Activated CD8-positive, alpha-beta memory T cell treated with anti-CD3 and anti-CD28 coated beads, Interleukin-2, amount 50 U/mL, for 1 hour (primary cell): ENCODE measurements at regions not wholly inside any gene's neighbourhood (a gene's known extent, or its start where the extent isn't known, plus 50 kb on each side); places are given as distances from the start of the nearest gene placed in this dataset.
"Not testable (repeated sequence)": the region's sequence is repeated elsewhere in the genome, so short reads cannot be mapped to it uniquely, and the experiment has no call there.

Experiments used
- DNase-seq: peaks from one replicate; pipeline ENCODE4 v3.0.0-alpha.2; 2020; ENCODE audit errors: extremely low read depth

DNA sequence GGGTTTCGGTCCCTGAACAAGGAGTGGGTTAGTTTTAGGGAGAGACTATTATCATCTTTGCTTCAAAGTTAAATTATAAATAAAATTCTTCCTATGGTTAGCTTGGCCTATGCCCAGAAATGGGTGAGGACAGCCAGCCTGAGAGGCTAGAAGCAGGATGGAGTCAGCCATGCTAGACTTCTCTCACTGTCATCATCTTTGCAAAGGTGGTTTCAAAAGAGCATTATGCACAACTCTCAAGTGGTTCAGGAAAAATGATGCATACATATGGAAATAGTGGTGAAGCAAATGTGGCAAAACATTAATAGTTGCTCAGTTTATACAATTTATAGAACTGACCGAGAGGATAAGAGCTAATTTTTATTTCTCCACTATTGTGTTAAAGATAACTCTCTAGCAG is 124.3 kb upstream of the FOXN2 start:
- no peak for DNase-seq

GRCh38 chr2:48194641-48195040 is 119.8 kb upstream of the FOXN2 start:
- no peak for DNase-seq

DNA sequence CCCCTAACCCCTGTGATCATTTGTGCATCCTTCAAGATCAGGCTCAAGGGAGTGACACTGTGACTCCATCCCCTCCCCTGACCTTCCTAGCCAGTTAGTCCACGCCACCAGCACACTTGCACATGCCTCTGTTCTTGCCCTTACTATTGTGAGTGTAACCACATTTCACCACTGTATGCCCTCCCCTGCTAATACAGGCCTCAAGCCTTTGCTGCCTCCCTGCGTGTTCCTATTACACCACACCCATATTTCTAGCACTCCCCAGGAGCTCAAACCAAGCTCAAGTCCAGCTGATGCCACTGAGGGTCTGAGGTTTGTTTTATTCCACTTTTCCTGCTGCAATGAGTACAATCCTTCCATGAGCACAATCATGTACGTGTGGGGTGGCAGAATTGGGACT is 119.3 kb upstream of the FOXN2 start:
- DNase-seq: no peak

GRCh38 chr2:48197618-48198017 is 116.9 kb upstream of the FOXN2 start:
- DNase-seq: no peak

DNA sequence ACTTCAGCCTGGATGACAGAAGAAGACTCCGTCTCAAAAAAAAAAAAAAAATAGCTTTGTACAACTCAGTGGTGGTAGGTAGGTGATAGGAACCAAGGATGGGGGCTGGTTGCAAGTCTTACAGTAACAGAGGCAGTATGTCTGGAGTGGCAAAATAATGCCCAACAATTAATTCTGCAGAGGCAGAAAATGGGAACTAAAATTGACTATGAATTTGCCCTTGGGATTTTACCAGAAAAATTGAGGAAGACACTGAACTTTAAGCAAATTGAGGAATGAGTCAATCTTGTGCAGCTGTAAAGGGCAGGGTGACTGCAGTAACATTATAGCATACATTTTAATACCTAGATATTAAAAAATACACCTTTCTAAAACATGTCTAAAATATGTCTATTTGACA is 116.1 kb upstream of the FOXN2 start:
- no peak for DNase-seq

DNA sequence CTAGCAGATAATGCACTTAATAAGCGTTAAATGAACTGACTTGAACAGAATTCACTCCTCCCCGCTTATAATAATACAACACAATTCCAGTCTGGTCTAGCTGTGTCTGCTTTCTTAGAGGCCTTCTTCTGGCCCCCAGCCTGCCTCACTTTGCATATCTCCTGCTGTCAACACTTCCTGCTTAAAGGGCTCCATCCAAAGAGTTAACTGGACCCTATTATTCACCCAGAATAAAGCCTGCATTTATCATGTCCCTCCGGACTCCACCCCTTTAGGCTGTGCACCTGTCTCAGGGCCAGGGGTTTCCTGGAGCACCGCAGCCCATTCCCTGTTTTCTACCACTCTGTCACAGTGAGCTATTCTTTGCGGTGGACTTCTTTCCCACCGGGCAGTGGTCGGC is 115.4 kb upstream of the FOXN2 start:
- DNase-seq: no peak

- DNase-seq: no peak
Measured at GRCh38 chr2:48200620-48201293, 113.7 kb upstream of the FOXN2 start.

DNA sequence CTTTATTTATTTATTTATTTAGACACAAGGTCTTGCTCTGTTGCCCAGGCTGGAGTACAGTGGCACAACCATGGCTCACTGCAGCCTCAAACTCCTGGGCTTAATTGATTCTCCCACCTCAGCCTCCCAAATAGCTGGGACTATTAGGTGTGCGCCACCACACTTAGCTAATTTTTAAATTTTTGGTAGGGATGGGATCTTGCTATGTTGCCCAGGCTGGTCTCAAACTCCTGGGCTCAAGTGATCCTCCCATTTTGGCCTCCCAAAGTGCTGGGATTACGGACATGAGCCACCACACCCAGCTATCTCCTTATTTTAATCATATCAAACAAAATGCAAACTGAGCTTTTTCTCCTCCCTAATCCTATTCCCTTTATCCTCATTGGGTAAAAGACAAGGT is 113.0 kb upstream of the FOXN2 start:
- DNase-seq: not testable (repeated sequence)

GRCh38 chr2:48202863-48203642 is 111.4 kb upstream of the FOXN2 start:
- no peak for DNase-seq

GRCh38 chr2:48203668-48204067 is 110.8 kb upstream of the FOXN2 start:
- no peak for DNase-seq

GRCh38 chr2:48204750-48205136 is 109.7 kb upstream of the FOXN2 start:
- no peak for DNase-seq

DNA sequence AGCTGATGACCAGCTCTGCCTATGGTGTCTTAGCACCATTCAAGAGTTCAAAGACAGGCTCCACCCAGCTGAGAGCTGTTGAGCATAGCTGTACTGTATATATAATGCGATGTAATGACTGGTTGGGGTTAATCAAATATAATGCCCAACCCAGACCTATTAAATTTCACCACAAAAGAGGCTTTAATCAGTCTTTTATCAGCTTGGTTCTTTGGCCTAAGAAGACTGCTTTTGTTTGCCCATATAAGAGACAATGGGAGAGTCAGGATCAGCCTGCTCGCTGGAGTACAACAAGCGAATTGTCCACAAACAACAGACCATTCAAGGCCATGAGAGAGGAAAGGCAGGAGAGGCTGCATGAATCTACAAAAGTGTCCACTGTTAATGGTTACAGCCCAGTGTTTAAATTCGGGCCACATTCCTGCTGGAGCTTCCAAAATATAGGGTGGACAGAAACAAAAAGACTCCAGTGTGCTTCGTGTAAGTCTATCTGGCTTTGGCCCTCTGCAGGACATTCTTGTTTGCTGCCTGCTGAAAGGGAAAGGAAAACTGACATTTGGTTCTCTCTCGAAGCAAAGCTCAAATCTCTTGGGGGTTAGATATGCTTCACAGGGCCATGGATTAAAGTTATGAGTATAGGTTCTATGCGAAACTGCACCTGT is 109.2 kb upstream of the FOXN2 start:
- no peak for DNase-seq

DNA sequence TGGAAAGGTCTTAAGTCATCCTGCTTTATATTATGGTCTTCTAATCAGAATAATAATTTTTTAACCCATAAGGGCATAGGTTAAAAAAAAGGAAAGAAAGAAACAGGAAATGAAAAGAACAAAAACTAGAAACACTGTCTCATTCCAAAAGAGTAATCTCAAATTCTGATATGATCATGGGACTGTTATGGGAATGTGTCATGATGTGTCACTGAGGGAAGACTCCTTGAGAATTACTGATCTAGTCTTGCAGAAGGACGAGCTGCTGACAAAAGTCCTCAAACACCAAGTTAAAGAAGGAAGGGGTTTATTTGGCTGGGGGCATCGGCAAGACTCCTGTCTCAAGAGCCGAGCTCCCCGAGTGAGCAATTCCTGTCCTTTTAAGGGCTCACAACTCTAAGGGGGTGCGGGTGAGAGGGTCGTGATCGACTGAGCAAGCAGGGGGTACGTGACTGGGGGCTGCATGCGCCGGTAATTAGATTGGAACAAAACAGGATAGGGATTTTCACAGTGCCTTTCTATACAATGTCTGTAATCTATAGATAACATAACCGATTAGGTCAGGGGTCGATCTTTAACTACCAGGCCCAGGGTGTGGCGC is 108.3 kb upstream of the FOXN2 start:
- DNase-seq: not testable (repeated sequence)

DNA sequence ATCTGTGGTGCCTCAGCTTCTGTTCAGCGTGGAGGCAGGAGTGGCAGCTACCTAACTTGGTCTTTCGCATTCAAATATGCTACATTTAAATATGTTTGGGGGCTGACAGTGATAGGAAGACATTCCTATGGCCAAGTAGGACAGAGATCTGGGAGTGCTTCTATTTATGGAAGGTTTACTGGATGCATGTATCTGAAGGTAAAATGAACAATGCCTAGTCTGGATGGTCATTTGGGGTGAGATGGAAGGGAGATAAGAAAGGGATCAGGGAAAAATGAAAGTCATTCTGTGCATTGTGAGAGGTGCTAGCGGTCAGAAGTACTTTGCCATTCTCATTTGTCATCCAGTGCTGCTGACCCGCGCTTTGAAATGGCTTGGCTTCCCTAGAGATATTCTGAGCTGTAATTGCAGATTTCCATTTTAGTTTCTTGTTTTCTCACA is 107.3 kb upstream of the FOXN2 start:
- no peak for DNase-seq

- DNase-seq: no peak
Measured at GRCh38 chr2:48207851-48208250, 106.6 kb upstream of the FOXN2 start.

DNA sequence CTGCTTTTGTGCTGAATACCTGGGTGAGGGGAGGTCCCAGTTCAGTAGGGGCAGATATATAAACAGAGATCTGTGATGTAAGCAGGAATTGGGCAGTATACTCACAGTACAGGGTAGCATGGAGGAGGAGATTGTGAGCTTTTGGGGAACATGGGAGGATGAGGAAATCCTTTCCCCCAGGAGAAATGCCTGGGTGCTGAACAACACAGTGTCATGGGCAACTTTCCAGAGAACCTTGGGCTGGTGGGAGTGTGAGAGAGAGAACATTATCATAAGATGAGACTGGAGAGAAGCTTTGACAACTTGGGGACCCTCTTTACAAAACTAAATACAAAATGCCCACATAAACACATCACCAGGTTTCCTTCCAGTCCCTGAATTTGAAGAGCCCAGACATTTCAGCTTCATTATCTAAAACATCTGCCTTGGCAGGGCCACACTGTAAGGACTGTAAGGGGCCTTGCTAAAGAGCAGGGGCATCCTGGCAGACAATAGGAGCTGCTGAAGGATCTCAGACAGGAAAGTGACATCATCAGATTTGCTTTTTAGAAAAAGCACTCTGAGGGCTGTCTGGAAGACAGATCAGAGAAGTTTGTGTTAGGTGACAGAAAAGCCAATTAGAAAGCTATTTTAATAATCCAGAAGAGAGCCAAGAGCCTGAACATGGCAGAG is 105.1 kb upstream of the FOXN2 start:
- no peak for DNase-seq

DNA sequence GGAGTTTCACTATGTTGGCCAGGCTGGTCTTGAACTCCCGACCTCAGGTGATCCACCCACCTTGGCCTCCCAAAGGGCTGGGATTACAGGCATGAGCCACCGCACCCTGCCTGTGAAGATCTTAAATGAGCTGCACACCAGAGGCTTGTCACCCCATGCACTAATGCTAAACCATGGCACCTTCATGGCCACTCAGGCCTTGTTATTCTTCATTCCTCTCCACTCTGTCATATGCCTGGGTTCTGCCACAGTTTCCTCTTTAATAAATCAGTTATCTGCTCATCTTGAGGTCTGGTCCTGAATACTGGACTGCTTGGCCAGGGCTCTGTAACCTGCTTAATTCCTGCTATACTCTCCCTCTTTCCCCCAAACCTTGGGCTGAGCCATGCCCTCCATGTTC is 104.3 kb upstream of the FOXN2 start:
- DNase-seq: no peak

DNA sequence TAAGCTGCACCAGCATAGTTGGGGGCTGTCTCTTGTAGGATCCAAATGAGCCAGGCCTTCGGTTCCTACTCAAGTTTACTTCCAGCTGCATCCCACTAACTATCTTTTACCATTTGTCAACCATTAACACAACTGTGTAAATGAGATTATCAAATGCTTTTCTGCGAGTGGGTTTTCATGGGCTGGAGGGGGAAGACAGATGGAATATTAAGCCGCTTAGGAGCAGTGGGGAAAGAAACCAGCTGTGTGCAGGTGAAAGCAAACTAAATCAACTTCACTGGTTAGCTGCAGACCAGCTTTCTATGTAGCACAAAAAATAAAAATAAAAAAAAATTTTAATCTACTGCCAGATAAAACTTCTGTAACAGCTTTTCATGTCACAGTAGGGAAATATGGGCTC is 100.8 kb upstream of the FOXN2 start:
- DNase-seq: no peak

- DNase-seq: no peak
Measured at GRCh38 chr2:48218169-48218568, 96.3 kb upstream of the FOXN2 start.

GRCh38 chr2:48219234-48219554 is 95.3 kb upstream of the FOXN2 start:
- no peak for DNase-seq

- no peak for DNase-seq
Measured at GRCh38 chr2:48219555-48220436, 94.7 kb upstream of the FOXN2 start.
